Retinal pigment epithelial cell (primary cell): ENCODE measurements at regions not wholly inside any gene's neighbourhood (a gene's known extent, or its start where the extent isn't known, plus 50 kb on each side); places are given as distances from the start of the nearest gene placed in this dataset.
A peak's percentile ranks its signal among the peaks of the same experiment; 100 is the strongest.

ENCODE experiments used
- DNase-seq: peaks from one replicate; pipeline ENCODE4 v3.0.0-alpha.2; 2010; ENCODE audit warnings: low read depth
- H3K4me3 ChIP-seq: 2 replicates; pipeline ENCODE4 v1.5.1; 2011; ENCODE audit warnings: mild to moderate bottlenecking, low read length, control low read depth, moderate library complexity
- CTCF ChIP-seq: conservative IDR thresholded peaks from 2 replicates; pipeline ENCODE4 v1.5.1; 2011; ENCODE audit warnings: low read depth, low read length, control low read depth, inconsistent platforms

GRCh38 chr13:107843281-107843680, 372.1 kb downstream of the LIG4 start:
- DNase-seq, result no peak
- TF ChIP-seq CTCF, result no peak
- no peak overlapping the region for H3K4me3 ChIP-seq

- no peak for TF ChIP-seq CTCF
- no peak overlapping the region for H3K4me3 ChIP-seq
- DNase-seq, result no peak
Measured at GRCh38 chr13:107842562-107843180, 372.7 kb downstream of the LIG4 start.

- H3K4me3 ChIP-seq, result no peak overlapping the region
- DNase-seq, result no peak
- TF ChIP-seq CTCF, result no peak
Measured at GRCh38 chr13:107838588-107839161, 376.7 kb downstream of the LIG4 start.

DNA sequence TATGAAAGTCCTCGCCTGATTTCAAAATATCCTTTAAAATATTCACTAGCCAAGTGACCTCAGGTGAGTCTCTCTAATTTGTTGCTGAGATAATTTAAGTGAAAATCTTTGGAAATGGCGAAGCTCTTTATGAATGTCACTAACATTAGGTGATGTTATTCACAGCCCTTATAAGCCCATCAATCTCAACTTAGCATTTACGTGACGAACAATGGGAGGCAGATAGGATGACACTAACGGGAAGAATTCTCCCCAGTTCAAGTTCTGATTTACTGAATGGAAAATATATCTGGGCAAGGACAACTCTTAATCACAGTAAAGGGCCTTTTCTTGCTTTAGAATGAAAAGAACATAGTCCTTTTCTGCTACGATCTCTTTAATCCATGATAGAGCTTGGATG, 378.7 kb downstream of the LIG4 start:
- DNase-seq, result no peak
- TF ChIP-seq CTCF, result no peak
- no peak overlapping the region for H3K4me3 ChIP-seq

- no peak for TF ChIP-seq CTCF
- no peak overlapping the region for H3K4me3 ChIP-seq
- peak; percentile 81 for DNase-seq
Measured at GRCh38 chr13:107835339-107836018, 379.9 kb downstream of the LIG4 start.

DNA sequence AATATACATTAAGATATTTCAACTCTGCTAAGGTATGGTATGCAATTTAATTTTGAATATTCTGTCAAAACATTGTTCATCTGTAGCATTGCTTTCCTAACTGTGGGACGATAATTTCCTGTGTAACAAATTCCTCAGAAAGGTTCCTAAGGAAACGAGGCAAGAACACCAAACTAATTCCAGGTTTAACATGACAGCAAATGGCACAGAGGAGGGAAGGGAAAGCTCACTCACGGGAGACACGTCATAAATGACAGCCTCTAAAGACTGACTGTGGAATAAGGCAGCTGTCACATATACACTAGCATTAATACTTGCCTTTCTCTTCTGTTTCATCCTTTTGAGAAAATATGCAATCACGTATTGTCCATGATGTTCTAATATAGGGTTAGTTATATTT, 380.6 kb downstream of the LIG4 start:
- no peak for TF ChIP-seq CTCF

DNA sequence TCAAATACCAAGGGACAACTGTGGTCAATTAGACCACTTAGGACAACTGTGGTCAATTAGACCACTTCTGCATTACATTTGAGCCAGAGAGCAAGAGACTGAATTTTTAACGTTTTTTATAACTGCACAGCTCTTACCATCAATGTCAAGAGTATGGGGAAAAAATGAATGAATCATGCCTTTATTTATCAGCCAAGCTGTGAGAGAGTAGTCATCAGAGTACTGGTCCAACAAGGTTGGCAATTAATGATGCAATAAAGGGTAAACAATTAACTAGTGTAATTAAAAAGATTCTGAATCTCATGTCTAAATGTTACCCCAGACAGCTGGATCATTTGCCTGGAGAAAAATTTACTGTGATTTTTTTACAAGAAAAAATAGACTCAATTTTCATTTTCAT, 381.1 kb downstream of the LIG4 start:
- no peak overlapping the region for H3K4me3 ChIP-seq
- DNase-seq, result no peak
- TF ChIP-seq CTCF, result no peak

More for the DNA sequence above, 380.6 kb downstream of the LIG4 start:
- no peak for DNase-seq
- H3K4me3 ChIP-seq, result no peak overlapping the region
